GM23338 (cell line): ENCODE measurements at regions not wholly inside any gene's neighbourhood (a gene's known extent, or its start where the extent isn't known, plus 50 kb on each side); places are given as distances from the start of the nearest gene placed in this dataset.
A peak's percentile ranks its signal among the peaks of the same experiment; 100 is the strongest.

Experiments
- ATAC-seq: fragments of 200-7000 bp; cut with Tn5 transposase; 3 replicates; pipeline ENCODE4 v1.9.1; 2020
- DNase-seq: peaks from one replicate; pipeline ENCODE4 v3.0.0-alpha.2; 2015; ENCODE audit warnings: low spot score
- H2AFZ ChIP-seq: fragments of 200-600 bp; sonication (generic); 2 replicates; pipeline ENCODE4 v1.8.0; 2016; ENCODE audit warnings: antibody characterized with exemption, mild to moderate bottlenecking, moderate library complexity
- H3F3A ChIP-seq: fragments of 200-600 bp; sonication (generic); replicated peaks from 2 replicates; pipeline ENCODE4 v1.8.0; 2017; ENCODE audit warnings: antibody characterized with exemption, mixed run types, low read depth
- H3K27ac ChIP-seq: fragments of 200-600 bp; sonication (generic); 2 replicates; pipeline ENCODE4 v1.6.1; 2016; ENCODE audit warnings: low read depth
- H3K27me3 ChIP-seq: fragments of 200-600 bp; sonication (generic); 2 replicates; pipeline ENCODE4 v1.8.0; 2016; ENCODE audit warnings: mild to moderate bottlenecking, mixed run types, moderate library complexity; ENCODE audit not compliant: insufficient read depth
- H3K36me3 ChIP-seq: fragments of 200-600 bp; sonication (generic); 2 replicates; pipeline ENCODE4 v1.8.0; 2016; ENCODE audit warnings: mild to moderate bottlenecking; ENCODE audit not compliant: insufficient read depth
- H3K4me1 ChIP-seq: fragments of 200-600 bp; sonication (generic); 2 replicates; pipeline ENCODE4 v1.8.0; 2016; ENCODE audit warnings: mild to moderate bottlenecking, moderate library complexity; ENCODE audit not compliant: insufficient read depth
- H3K4me2 ChIP-seq: fragments of 200-600 bp; sonication (generic); 2 replicates; pipeline ENCODE4 v1.7.1; 2017; ENCODE audit warnings: mixed run types
- H3K4me3 ChIP-seq: fragments of 200-600 bp; sonication (generic); 2 replicates; pipeline ENCODE4 v1.6.1; 2016; ENCODE audit warnings: mixed run types
- H3K79me2 ChIP-seq: fragments of 200-600 bp; sonication (generic); replicated peaks from 2 replicates; pipeline ENCODE4 v1.8.0; 2017; ENCODE audit warnings: mild to moderate bottlenecking; ENCODE audit not compliant: insufficient read depth
- H3K9me2 ChIP-seq: fragments of 200-600 bp; sonication (generic); 2 replicates; pipeline ENCODE4 v1.8.0; 2017; ENCODE audit not compliant: insufficient read depth
- H4K20me1 ChIP-seq: fragments of 200-600 bp; sonication (generic); replicated peaks from 2 replicates; pipeline ENCODE4 v1.8.0; 2017; ENCODE audit warnings: mild to moderate bottlenecking; ENCODE audit not compliant: insufficient read depth
- H3K27ac Mint-ChIP-seq: 2 replicates; pipeline ENCODE4 v1.8.0; 2020; ENCODE audit warnings: inconsistent platforms, mild to moderate bottlenecking, moderate library complexity, mixed read lengths
- H3K27me3 Mint-ChIP-seq: 3 replicates; pipeline ENCODE4 v1.8.0; 2022; ENCODE audit warnings: low read depth, mild to moderate bottlenecking, moderate library complexity, mixed read lengths, inconsistent platforms; ENCODE audit not compliant: insufficient read depth, poor library complexity
- H3K36me3 Mint-ChIP-seq: 3 replicates; pipeline ENCODE4 v1.8.0; 2021; ENCODE audit warnings: low read depth, mild to moderate bottlenecking, inconsistent platforms, moderate library complexity, mixed read lengths
- H3K4me1 Mint-ChIP-seq: 3 replicates; pipeline ENCODE4 v1.8.0; 2020; ENCODE audit warnings: mild to moderate bottlenecking, inconsistent platforms, mixed read lengths
- H3K4me3 Mint-ChIP-seq: 3 replicates; pipeline ENCODE4 v1.8.0; 2021; ENCODE audit warnings: moderate library complexity, mild to moderate bottlenecking, inconsistent platforms, mixed read lengths
- H3K9me3 Mint-ChIP-seq: 3 replicates; pipeline ENCODE4 v1.8.0; 2020; ENCODE audit warnings: moderate library complexity, mild to moderate bottlenecking, inconsistent platforms, mixed read lengths
- CREB1 ChIP-seq: fragments of 250-450 bp; sonication (Bioruptor Pico); IDR thresholded peaks from 2 replicates; pipeline ENCODE4 v1.5.0; 2020; ENCODE audit warnings: low read depth, mild to moderate bottlenecking, moderate library complexity
- JUNB ChIP-seq: IDR thresholded peaks from one replicate; pipeline ENCODE4 v1.6.1; 2016; ENCODE audit warnings: antibody characterized with exemption; ENCODE audit not compliant: unreplicated experiment
- NANOG ChIP-seq: IDR thresholded peaks from 2 replicates; pipeline ENCODE4 v1.6.1; 2016; ENCODE audit warnings: antibody characterized with exemption, borderline replicate concordance
- POLR2AphosphoS5 ChIP-seq: IDR thresholded peaks from 2 replicates; pipeline ENCODE4 v1.6.1; 2016; ENCODE audit warnings: antibody characterized with exemption, low read depth
- STAT1 ChIP-seq: IDR thresholded peaks from one replicate; pipeline ENCODE4 v1.6.1; 2016; ENCODE audit warnings: antibody characterized with exemption; ENCODE audit not compliant: unreplicated experiment
- ZNF114 ChIP-seq: fragments of 250-450 bp; sonication (Bioruptor Pico); IDR thresholded peaks from 2 replicates; pipeline ENCODE4 v1.5.0; 2020; ENCODE audit warnings: mild to moderate bottlenecking, moderate library complexity
- ZNF331 ChIP-seq: fragments of 250-450 bp; sonication (Bioruptor Pico); IDR thresholded peaks from 2 replicates; pipeline ENCODE4 v1.5.0; 2020; ENCODE audit warnings: low read depth, mild to moderate bottlenecking, moderate library complexity
- TF ChIP-seq, protein P1 (sequence below), 2 experiments: fragments of 200-600 bp in 1 of 2; sonication (generic) in 1 of 2; conservative IDR thresholded peaks; 2 replicates each; pipeline versions ENCODE4 v1.5.1 to v1.6.1; 2016 to 2017; ENCODE audit warnings: antibody characterized with exemption in 2 of 2, low read depth in 2 of 2, mild to moderate bottlenecking in 2 of 2, moderate library complexity in 1 of 2
- TF ChIP-seq, protein P2 (sequence below): IDR thresholded peaks from 2 replicates; pipeline ENCODE4 v1.6.1; 2016; ENCODE audit warnings: antibody characterized with exemption
- TF ChIP-seq, protein P3 (sequence below): fragments of 250-450 bp; sonication (Bioruptor Pico); IDR thresholded peaks from 2 replicates; pipeline ENCODE4 v1.5.0; 2020; ENCODE audit warnings: mild to moderate bottlenecking, moderate library complexity

- Mint-ChIP-seq H3K4me3 (no peak overlapping the region), H3K9me3 (peaks cover 7% of the 10 kb centered on the region; the same call in 1 of the 3 replicates), H3K4me1 (peaks cover 10% of the 10 kb centered on the region), H3K27ac (no peak overlapping the region), H3K36me3 (no peaks in the 10 kb centered on the region), H3K27me3 (peaks cover 2% of the 10 kb centered on the region)
- ATAC-seq (no peak), DNase-seq (no peak)
- no peaks in the 10 kb centered on the region for H3K79me2 ChIP-seq
- H3K36me3 ChIP-seq = no peaks in the 10 kb centered on the region
- no peak overlapping the region for H3K27ac ChIP-seq
- no peak overlapping the region for H2AFZ ChIP-seq
- no peak overlapping the region for H3K4me2 ChIP-seq
- H4K20me1 ChIP-seq = no peaks in the 10 kb centered on the region
- H3K4me3 ChIP-seq = no peak overlapping the region
- no peaks in the 10 kb centered on the region for H3K9me2 ChIP-seq
- no peaks in the 10 kb centered on the region for H3F3A ChIP-seq
- TF ChIP-seq CREB1 (CRISPR knock-in tag) = no peak
- H3K4me1 ChIP-seq = peaks cover 11% of the 10 kb centered on the region
- H3K27me3 ChIP-seq = no peaks in the 10 kb centered on the region
Measured at GRCh38 chr2:192410319-192410718, 215.6 kb upstream of the TMEFF2 start.

DNA sequence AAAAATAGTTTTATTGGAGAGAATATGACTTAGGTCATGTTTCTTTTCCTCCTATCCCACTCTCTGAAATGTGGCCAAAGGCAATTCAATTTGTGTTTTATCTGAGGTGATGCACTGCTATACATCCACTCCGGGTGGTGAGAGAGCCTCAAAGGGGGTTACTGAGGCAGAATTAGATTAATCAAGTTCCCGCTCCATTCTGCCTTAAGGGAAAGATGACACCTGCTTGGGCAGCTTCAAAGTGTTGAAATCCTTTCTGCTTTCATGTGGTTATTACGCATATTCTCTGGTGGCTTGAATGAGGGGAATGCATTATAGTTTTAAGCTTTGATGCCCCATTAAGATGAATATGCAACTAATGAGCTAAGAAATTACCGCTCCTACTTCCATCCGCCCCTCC is 213.0 kb upstream of the TMEFF2 start:
- Mint-ChIP-seq H3K36me3 (no peaks in the 10 kb centered on the region), H3K9me3 (peaks cover 3% of the 10 kb centered on the region; the same call in 1 of the 3 replicates), H3K4me1 (peaks cover 14% of the 10 kb centered on the region), H3K27ac (no peak overlapping the region), H3K4me3 (no peak overlapping the region), H3K27me3 (peaks cover 2% of the 10 kb centered on the region)
- no peaks in the 10 kb centered on the region for H3F3A ChIP-seq
- H3K4me1 ChIP-seq = peaks cover 11% of the 10 kb centered on the region
- DNase-seq (peak; percentile 18), ATAC-seq (peak; percentile 44)
- no peaks in the 10 kb centered on the region for H3K79me2 ChIP-seq
- H3K4me3 ChIP-seq = no peak overlapping the region
- H3K36me3 ChIP-seq = no peaks in the 10 kb centered on the region
- H3K27ac ChIP-seq = no peak overlapping the region
- H3K4me2 ChIP-seq = peak overlapping the region; percentile 11; the same call in 1 of the 2 replicates
- no peaks in the 10 kb centered on the region for H4K20me1 ChIP-seq
- no peaks in the 10 kb centered on the region for H3K27me3 ChIP-seq
- H2AFZ ChIP-seq = no peak overlapping the region
- H3K9me2 ChIP-seq = no peaks in the 10 kb centered on the region
- TF ChIP-seq NANOG (no peak), STAT1 (no peak), JUNB (no peak), POLR2AphosphoS5 (no peak), CREB1 (CRISPR knock-in tag) (no peak), ZNF114 (CRISPR knock-in tag) (no peak), ZNF331 (CRISPR knock-in tag) (no peak)
- TF ChIP-seq, protein P1, sequence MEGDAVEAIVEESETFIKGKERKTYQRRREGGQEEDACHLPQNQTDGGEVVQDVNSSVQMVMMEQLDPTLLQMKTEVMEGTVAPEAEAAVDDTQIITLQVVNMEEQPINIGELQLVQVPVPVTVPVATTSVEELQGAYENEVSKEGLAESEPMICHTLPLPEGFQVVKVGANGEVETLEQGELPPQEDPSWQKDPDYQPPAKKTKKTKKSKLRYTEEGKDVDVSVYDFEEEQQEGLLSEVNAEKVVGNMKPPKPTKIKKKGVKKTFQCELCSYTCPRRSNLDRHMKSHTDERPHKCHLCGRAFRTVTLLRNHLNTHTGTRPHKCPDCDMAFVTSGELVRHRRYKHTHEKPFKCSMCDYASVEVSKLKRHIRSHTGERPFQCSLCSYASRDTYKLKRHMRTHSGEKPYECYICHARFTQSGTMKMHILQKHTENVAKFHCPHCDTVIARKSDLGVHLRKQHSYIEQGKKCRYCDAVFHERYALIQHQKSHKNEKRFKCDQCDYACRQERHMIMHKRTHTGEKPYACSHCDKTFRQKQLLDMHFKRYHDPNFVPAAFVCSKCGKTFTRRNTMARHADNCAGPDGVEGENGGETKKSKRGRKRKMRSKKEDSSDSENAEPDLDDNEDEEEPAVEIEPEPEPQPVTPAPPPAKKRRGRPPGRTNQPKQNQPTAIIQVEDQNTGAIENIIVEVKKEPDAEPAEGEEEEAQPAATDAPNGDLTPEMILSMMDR (conservative IDR thresholded peaks at IDR 0.05; ENCODE audit: low read depth in 2 of 2) = no peak
- TF ChIP-seq, protein P2, sequence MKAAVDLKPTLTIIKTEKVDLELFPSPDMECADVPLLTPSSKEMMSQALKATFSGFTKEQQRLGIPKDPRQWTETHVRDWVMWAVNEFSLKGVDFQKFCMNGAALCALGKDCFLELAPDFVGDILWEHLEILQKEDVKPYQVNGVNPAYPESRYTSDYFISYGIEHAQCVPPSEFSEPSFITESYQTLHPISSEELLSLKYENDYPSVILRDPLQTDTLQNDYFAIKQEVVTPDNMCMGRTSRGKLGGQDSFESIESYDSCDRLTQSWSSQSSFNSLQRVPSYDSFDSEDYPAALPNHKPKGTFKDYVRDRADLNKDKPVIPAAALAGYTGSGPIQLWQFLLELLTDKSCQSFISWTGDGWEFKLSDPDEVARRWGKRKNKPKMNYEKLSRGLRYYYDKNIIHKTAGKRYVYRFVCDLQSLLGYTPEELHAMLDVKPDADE = no peak
- TF ChIP-seq, protein P3, sequence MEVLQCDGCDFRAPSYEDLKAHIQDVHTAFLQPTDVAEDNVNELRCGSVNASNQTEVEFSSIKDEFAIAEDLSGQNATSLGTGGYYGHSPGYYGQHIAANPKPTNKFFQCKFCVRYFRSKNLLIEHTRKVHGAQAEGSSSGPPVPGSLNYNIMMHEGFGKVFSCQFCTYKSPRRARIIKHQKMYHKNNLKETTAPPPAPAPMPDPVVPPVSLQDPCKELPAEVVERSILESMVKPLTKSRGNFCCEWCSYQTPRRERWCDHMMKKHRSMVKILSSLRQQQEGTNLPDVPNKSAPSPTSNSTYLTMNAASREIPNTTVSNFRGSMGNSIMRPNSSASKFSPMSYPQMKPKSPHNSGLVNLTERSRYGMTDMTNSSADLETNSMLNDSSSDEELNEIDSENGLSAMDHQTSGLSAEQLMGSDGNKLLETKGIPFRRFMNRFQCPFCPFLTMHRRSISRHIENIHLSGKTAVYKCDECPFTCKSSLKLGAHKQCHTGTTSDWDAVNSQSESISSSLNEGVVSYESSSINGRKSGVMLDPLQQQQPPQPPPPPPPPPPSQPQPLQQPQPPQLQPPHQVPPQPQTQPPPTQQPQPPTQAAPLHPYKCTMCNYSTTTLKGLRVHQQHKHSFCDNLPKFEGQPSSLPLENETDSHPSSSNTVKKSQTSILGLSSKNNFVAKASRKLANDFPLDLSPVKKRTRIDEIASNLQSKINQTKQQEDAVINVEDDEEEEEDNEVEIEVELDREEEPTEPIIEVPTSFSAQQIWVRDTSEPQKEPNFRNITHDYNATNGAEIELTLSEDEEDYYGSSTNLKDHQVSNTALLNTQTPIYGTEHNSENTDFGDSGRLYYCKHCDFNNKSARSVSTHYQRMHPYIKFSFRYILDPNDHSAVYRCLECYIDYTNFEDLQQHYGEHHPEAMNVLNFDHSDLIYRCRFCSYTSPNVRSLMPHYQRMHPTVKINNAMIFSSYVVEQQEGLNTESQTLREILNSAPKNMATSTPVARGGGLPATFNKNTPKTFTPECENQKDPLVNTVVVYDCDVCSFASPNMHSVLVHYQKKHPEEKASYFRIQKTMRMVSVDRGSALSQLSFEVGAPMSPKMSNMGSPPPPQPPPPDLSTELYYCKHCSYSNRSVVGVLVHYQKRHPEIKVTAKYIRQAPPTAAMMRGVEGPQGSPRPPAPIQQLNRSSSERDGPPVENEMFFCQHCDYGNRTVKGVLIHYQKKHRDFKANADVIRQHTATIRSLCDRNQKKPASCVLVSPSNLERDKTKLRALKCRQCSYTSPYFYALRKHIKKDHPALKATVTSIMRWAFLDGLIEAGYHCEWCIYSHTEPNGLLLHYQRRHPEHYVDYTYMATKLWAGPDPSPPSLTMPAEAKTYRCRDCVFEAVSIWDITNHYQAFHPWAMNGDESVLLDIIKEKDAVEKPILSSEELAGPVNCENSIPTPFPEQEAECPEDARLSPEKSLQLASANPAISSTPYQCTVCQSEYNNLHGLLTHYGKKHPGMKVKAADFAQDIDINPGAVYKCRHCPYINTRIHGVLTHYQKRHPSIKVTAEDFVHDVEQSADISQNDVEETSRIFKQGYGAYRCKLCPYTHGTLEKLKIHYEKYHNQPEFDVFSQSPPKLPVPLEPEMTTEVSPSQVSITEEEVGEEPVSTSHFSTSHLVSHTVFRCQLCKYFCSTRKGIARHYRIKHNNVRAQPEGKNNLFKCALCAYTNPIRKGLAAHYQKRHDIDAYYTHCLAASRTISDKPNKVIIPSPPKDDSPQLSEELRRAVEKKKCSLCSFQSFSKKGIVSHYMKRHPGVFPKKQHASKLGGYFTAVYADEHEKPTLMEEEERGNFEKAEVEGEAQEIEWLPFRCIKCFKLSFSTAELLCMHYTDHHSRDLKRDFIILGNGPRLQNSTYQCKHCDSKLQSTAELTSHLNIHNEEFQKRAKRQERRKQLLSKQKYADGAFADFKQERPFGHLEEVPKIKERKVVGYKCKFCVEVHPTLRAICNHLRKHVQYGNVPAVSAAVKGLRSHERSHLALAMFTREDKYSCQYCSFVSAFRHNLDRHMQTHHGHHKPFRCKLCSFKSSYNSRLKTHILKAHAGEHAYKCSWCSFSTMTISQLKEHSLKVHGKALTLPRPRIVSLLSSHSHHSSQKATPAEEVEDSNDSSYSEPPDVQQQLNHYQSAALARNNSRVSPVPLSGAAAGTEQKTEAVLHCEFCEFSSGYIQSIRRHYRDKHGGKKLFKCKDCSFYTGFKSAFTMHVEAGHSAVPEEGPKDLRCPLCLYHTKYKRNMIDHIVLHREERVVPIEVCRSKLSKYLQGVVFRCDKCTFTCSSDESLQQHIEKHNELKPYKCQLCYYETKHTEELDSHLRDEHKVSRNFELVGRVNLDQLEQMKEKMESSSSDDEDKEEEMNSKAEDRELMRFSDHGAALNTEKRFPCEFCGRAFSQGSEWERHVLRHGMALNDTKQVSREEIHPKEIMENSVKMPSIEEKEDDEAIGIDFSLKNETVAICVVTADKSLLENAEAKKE (CRISPR knock-in tag) = no peak
